SU-DHL-6 (cell line): ENCODE measurements at regions not wholly inside any gene's neighbourhood (a gene's known extent, or its start where the extent isn't known, plus 50 kb on each side); places are given as distances from the start of the nearest gene placed in this dataset.

Experiments used
- H2AFZ ChIP-seq: fragments of 200-600 bp; sonication (generic); 2 replicates; pipeline ENCODE4 v1.6.1; 2014; ENCODE audit warnings: low read depth, mild to moderate bottlenecking, moderate library complexity, mixed read lengths, antibody characterized with exemption, low read length; ENCODE audit not compliant: severe bottlenecking
- H3F3A ChIP-seq: fragments of 200-600 bp; shearing (Covaris generic); 2 replicates; pipeline ENCODE4 v1.6.0; 2016; ENCODE audit warnings: antibody characterized with exemption, mild to moderate bottlenecking; ENCODE audit not compliant: insufficient read depth
- H3K27ac ChIP-seq: fragments of 200-600 bp; sonication (generic); 2 replicates; pipeline ENCODE4 v1.5.1; 2016; ENCODE audit warnings: low read depth, mild to moderate bottlenecking, low read length, moderate library complexity, mixed read lengths
- H3K27me3 ChIP-seq: fragments of 200-600 bp; sonication (generic), shearing (Covaris generic); 2 replicates; pipeline ENCODE4 v1.6.0; 2014; ENCODE audit warnings: mild to moderate bottlenecking, low read length
- H3K36me3 ChIP-seq: fragments of 200-600 bp; sonication (generic); 2 replicates; pipeline ENCODE4 v1.6.1; 2014; ENCODE audit warnings: mild to moderate bottlenecking, low read length, mixed read lengths
- H3K4me2 ChIP-seq: fragments of 300-600, 200-600 bp; shearing (Covaris generic), sonication (generic); 2 replicates; pipeline ENCODE4 v1.6.0; 2014; ENCODE audit warnings: low read length, low read depth, mild to moderate bottlenecking; ENCODE audit not compliant: poor library complexity, severe bottlenecking
- H3K4me3 ChIP-seq: fragments of 200-600 bp; sonication (generic); 2 replicates; pipeline ENCODE4 v1.5.1; 2014; ENCODE audit warnings: antibody characterized with exemption, low read length, mild to moderate bottlenecking, mixed read lengths; ENCODE audit not compliant: insufficient read depth, poor library complexity, severe bottlenecking
- H3K79me2 ChIP-seq: fragments of 200-600 bp; sonication (generic); 2 replicates; pipeline ENCODE4 v1.6.1; 2014; ENCODE audit warnings: mild to moderate bottlenecking, low read length, moderate library complexity; ENCODE audit not compliant: insufficient read depth
- H3K9ac ChIP-seq: fragments of 200-600 bp; sonication (generic); 2 replicates; pipeline ENCODE4 v1.7.0; 2014; ENCODE audit warnings: mild to moderate bottlenecking, low read length
- H3K9me2 ChIP-seq: fragments of 200-600 bp; sonication (generic); replicated peaks from 2 replicates; pipeline ENCODE4 v1.6.1; 2014; ENCODE audit warnings: low read length; ENCODE audit not compliant: insufficient read depth
- H3K9me3 ChIP-seq: fragments of 200-600 bp; sonication (generic); 2 replicates; pipeline ENCODE4 v1.6.1; 2014; ENCODE audit warnings: low read length, mixed read lengths; ENCODE audit not compliant: insufficient read depth
- H4K20me1 ChIP-seq: fragments of 200-600 bp; sonication (generic); 2 replicates; pipeline ENCODE4 v1.6.1; 2014; ENCODE audit warnings: low read depth, mild to moderate bottlenecking, antibody characterized with exemption, low read length, moderate library complexity, mixed read lengths
- EZH2phosphoT487 ChIP-seq: fragments of 200-600 bp; sonication (generic), shearing (Covaris generic); conservative IDR thresholded peaks from 2 replicates; pipeline ENCODE4 v1.6.1; 2018; ENCODE audit warnings: mild to moderate bottlenecking, antibody characterized with exemption, low read length, moderate library complexity, mixed read lengths
- TF ChIP-seq, protein P1 (sequence below): fragments of 200-600 bp; sonication (generic); IDR thresholded peaks from one replicate; pipeline ENCODE4 v1.5.1; 2017; ENCODE audit warnings: antibody characterized with exemption, mild to moderate bottlenecking, low read length, moderate library complexity; ENCODE audit not compliant: insufficient read depth, poor library complexity, severe bottlenecking

GRCh38 chr21:43331111-43331961 is 95.6 kb downstream of the SIK1 start:
- Histone ChIP-seq H3K4me3 (no peak overlapping the region), H2AFZ (no peak overlapping the region), H3K27ac (no peak overlapping the region)

GRCh38 chr21:43330306-43330881 is 96.5 kb downstream of the SIK1 start:
- Histone ChIP-seq H3K79me2 (no peaks in the 10 kb centered on the region), H3K4me2 (no peak overlapping the region), H3K27me3 (no peaks in the 10 kb centered on the region), H3K9ac (no peak overlapping the region), H3K4me3 (no peak overlapping the region), H4K20me1 (no peaks in the 10 kb centered on the region), H2AFZ (no peak overlapping the region), H3K9me3 (no peaks in the 10 kb centered on the region), H3K27ac (no peak overlapping the region), H3K36me3 (no peaks in the 10 kb centered on the region), H3K9me2 (no peaks in the 10 kb centered on the region), H3F3A (no peaks in the 10 kb centered on the region)
- TF ChIP-seq, protein P1, sequence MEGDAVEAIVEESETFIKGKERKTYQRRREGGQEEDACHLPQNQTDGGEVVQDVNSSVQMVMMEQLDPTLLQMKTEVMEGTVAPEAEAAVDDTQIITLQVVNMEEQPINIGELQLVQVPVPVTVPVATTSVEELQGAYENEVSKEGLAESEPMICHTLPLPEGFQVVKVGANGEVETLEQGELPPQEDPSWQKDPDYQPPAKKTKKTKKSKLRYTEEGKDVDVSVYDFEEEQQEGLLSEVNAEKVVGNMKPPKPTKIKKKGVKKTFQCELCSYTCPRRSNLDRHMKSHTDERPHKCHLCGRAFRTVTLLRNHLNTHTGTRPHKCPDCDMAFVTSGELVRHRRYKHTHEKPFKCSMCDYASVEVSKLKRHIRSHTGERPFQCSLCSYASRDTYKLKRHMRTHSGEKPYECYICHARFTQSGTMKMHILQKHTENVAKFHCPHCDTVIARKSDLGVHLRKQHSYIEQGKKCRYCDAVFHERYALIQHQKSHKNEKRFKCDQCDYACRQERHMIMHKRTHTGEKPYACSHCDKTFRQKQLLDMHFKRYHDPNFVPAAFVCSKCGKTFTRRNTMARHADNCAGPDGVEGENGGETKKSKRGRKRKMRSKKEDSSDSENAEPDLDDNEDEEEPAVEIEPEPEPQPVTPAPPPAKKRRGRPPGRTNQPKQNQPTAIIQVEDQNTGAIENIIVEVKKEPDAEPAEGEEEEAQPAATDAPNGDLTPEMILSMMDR, result no peak
- TF ChIP-seq EZH2phosphoT487, result no peak

More at GRCh38 chr21:43331111-43331961, 95.6 kb downstream of the SIK1 start:
- H3K9me2 ChIP-seq, result no peaks in the 10 kb centered on the region
- H3K9me3 ChIP-seq, result no peaks in the 10 kb centered on the region
- H4K20me1 ChIP-seq, result no peaks in the 10 kb centered on the region
- TF ChIP-seq, protein P1, result no peak
- TF ChIP-seq EZH2phosphoT487, result no peak
- H3K4me2 ChIP-seq, result no peak overlapping the region
- no peak overlapping the region for H3K9ac ChIP-seq
- H3F3A ChIP-seq, result no peaks in the 10 kb centered on the region
- H3K36me3 ChIP-seq, result no peaks in the 10 kb centered on the region
- H3K27me3 ChIP-seq, result no peaks in the 10 kb centered on the region
- no peaks in the 10 kb centered on the region for H3K79me2 ChIP-seq

- no peaks in the 10 kb centered on the region for H3F3A ChIP-seq
Observed at GRCh38 chr21:43329711-43330269, 97.1 kb downstream of the SIK1 start.

More at GRCh38 chr21:43329711-43330269, 97.1 kb downstream of the SIK1 start:
- no peak overlapping the region for H3K4me2 ChIP-seq
- no peaks in the 10 kb centered on the region for H3K9me3 ChIP-seq
- no peaks in the 10 kb centered on the region for H3K27me3 ChIP-seq
- no peak for TF ChIP-seq EZH2phosphoT487
- TF ChIP-seq, protein P1, result no peak
- no peaks in the 10 kb centered on the region for H4K20me1 ChIP-seq
- H3K36me3 ChIP-seq, result no peaks in the 10 kb centered on the region
- no peaks in the 10 kb centered on the region for H3K9me2 ChIP-seq
- no peak overlapping the region for H2AFZ ChIP-seq
- no peak overlapping the region for H3K27ac ChIP-seq
- H3K79me2 ChIP-seq, result no peaks in the 10 kb centered on the region
- H3K4me3 ChIP-seq, result no peak overlapping the region
- no peak overlapping the region for H3K9ac ChIP-seq
